ENCODE measurements at regions not wholly inside any gene's neighbourhood (a gene's known extent, or its start where the extent isn't known, plus 50 kb on each side); places are given as distances from the start of the nearest gene placed in this dataset.

- H3K4me1 ChIP-seq (ENCODE audit: low read length), result no peaks in the 10 kb centered on the region
- no peaks in the 10 kb centered on the region for H4K20me1 ChIP-seq (ENCODE audit: insufficient read depth, low read length)
- no peaks in the 10 kb centered on the region for H3K27me3 ChIP-seq (replicated peaks; ENCODE audit: insufficient read depth, low read length)
- no peak overlapping the region for H3K9ac ChIP-seq (ENCODE audit: low read length)
- no peak for DNase-seq
- H3K4me3 ChIP-seq (ENCODE audit: low read length), result no peak overlapping the region
- no peaks in the 10 kb centered on the region for H3K36me3 ChIP-seq (replicated peaks; ENCODE audit: insufficient read depth, low read length)
- no peaks in the 10 kb centered on the region for H3F3A ChIP-seq (ENCODE audit: insufficient read depth, low read length)
- TF ChIP-seq EZH2phosphoT487 (IDR thresholded peaks at IDR 0.05; ENCODE audit: low read length), result no peak
- TF ChIP-seq, protein P1, sequence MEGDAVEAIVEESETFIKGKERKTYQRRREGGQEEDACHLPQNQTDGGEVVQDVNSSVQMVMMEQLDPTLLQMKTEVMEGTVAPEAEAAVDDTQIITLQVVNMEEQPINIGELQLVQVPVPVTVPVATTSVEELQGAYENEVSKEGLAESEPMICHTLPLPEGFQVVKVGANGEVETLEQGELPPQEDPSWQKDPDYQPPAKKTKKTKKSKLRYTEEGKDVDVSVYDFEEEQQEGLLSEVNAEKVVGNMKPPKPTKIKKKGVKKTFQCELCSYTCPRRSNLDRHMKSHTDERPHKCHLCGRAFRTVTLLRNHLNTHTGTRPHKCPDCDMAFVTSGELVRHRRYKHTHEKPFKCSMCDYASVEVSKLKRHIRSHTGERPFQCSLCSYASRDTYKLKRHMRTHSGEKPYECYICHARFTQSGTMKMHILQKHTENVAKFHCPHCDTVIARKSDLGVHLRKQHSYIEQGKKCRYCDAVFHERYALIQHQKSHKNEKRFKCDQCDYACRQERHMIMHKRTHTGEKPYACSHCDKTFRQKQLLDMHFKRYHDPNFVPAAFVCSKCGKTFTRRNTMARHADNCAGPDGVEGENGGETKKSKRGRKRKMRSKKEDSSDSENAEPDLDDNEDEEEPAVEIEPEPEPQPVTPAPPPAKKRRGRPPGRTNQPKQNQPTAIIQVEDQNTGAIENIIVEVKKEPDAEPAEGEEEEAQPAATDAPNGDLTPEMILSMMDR (IDR thresholded peaks at IDR 0.05; ENCODE audit: low read length), result no peak
- TF ChIP-seq EZH2 (optimal IDR thresholded peaks at IDR 0.05; ENCODE audit: low read depth, low read length), result no peak
- H3K79me2 ChIP-seq (ENCODE audit: low read length), result no peaks in the 10 kb centered on the region
- H3K9me3 ChIP-seq (replicated peaks; ENCODE audit: insufficient read depth, low read length), result no peaks in the 10 kb centered on the region
- no peak overlapping the region for H2AFZ ChIP-seq (ENCODE audit: low read length)
- no peak overlapping the region for H3K4me2 ChIP-seq (ENCODE audit: low read depth, low read length)
- no peaks in the 10 kb centered on the region for H3K9me2 ChIP-seq (replicated peaks; ENCODE audit: insufficient read depth, low read length)
- no peak overlapping the region for H3K27ac ChIP-seq (ENCODE audit: low read length)
Observed at GRCh38 chr9:13520069-13520468, 240.6 kb upstream of the MPDZ start.

- no peaks in the 10 kb centered on the region for H3K9me2 ChIP-seq (replicated peaks; ENCODE audit: insufficient read depth, low read length)
- no peaks in the 10 kb centered on the region for H3K4me1 ChIP-seq (ENCODE audit: low read length)
- no peaks in the 10 kb centered on the region for H3K79me2 ChIP-seq (ENCODE audit: low read length)
- no peaks in the 10 kb centered on the region for H3F3A ChIP-seq (ENCODE audit: insufficient read depth, low read length)
- H3K9me3 ChIP-seq (replicated peaks; ENCODE audit: insufficient read depth, low read length), result no peaks in the 10 kb centered on the region
- TF ChIP-seq EZH2phosphoT487 (IDR thresholded peaks at IDR 0.05; ENCODE audit: low read length) (no peak), EZH2 (optimal IDR thresholded peaks at IDR 0.05; ENCODE audit: low read depth, low read length) (no peak)
- TF ChIP-seq, protein P1 (IDR thresholded peaks at IDR 0.05; ENCODE audit: low read length), result no peak
- no peak overlapping the region for H3K4me3 ChIP-seq (ENCODE audit: low read length)
- no peak overlapping the region for H3K27ac ChIP-seq (ENCODE audit: low read length)
- H3K27me3 ChIP-seq (replicated peaks; ENCODE audit: insufficient read depth, low read length), result no peaks in the 10 kb centered on the region
- H4K20me1 ChIP-seq (ENCODE audit: insufficient read depth, low read length), result no peaks in the 10 kb centered on the region
- H3K4me2 ChIP-seq (ENCODE audit: low read depth, low read length), result no peak overlapping the region
- no peak overlapping the region for H2AFZ ChIP-seq (ENCODE audit: low read length)
- H3K9ac ChIP-seq (ENCODE audit: low read length), result no peak overlapping the region
- no peak for DNase-seq
- no peaks in the 10 kb centered on the region for H3K36me3 ChIP-seq (replicated peaks; ENCODE audit: insufficient read depth, low read length)
Observed at GRCh38 chr9:13513716-13514444, 234.4 kb upstream of the MPDZ start.

DNA sequence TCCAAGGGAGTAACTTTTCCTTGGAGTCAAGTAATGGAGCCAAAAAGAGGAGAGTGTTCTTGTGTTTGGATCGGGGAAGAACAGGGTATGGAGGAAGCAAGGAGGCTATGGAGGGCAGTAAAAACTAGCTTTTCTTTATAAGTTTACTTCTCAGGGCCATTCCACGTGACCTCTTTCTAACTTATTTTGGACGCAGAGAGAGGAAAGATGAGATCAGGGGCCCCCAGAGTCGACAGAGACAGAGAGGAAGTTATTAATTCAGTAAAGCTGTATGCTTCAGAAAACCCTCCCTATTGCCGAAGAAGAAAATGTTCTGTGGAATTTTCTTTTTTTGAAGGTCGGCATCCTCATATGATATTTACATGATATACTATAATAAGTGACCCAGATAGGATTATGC is 233.8 kb upstream of the MPDZ start:
- H3K9me3 ChIP-seq (replicated peaks; ENCODE audit: insufficient read depth, low read length), result no peaks in the 10 kb centered on the region
- H3F3A ChIP-seq (ENCODE audit: insufficient read depth, low read length), result no peaks in the 10 kb centered on the region
- H3K27ac ChIP-seq (ENCODE audit: low read length), result no peak overlapping the region
- no peak for DNase-seq
- H3K9me2 ChIP-seq (replicated peaks; ENCODE audit: insufficient read depth, low read length), result no peaks in the 10 kb centered on the region
- no peaks in the 10 kb centered on the region for H4K20me1 ChIP-seq (ENCODE audit: insufficient read depth, low read length)
- H3K4me2 ChIP-seq (ENCODE audit: low read depth, low read length), result no peak overlapping the region
- H3K79me2 ChIP-seq (ENCODE audit: low read length), result no peaks in the 10 kb centered on the region
- H3K27me3 ChIP-seq (replicated peaks; ENCODE audit: insufficient read depth, low read length), result no peaks in the 10 kb centered on the region
- no peak overlapping the region for H3K9ac ChIP-seq (ENCODE audit: low read length)
- no peaks in the 10 kb centered on the region for H3K4me1 ChIP-seq (ENCODE audit: low read length)
- H3K36me3 ChIP-seq (replicated peaks; ENCODE audit: insufficient read depth, low read length), result no peaks in the 10 kb centered on the region
- TF ChIP-seq EZH2 (optimal IDR thresholded peaks at IDR 0.05; ENCODE audit: low read depth, low read length), result no peak
- TF ChIP-seq, protein P1 (IDR thresholded peaks at IDR 0.05; ENCODE audit: low read length), result no peak
- no peak for TF ChIP-seq EZH2phosphoT487 (IDR thresholded peaks at IDR 0.05; ENCODE audit: low read length)
- H3K4me3 ChIP-seq (ENCODE audit: low read length), result no peak overlapping the region
- no peak overlapping the region for H2AFZ ChIP-seq (ENCODE audit: low read length)
